Stimulated activated CD4-positive, alpha-beta T cell treated with anti-CD3 and anti-CD28 coated beads, TNF-alpha, amount 100 ng/mL, for 48 hours (primary cell): ENCODE measurements at regions not wholly inside any gene's neighbourhood (a gene's known extent, or its start where the extent isn't known, plus 50 kb on each side); places are given as distances from the start of the nearest gene placed in this dataset.

ENCODE experiments used
- DNase-seq, 3 donors: peaks; one replicate each; pipeline ENCODE4 v3.0.0-alpha.2; 2020; ENCODE audit warnings: low read depth in 3 of 3

DNA sequence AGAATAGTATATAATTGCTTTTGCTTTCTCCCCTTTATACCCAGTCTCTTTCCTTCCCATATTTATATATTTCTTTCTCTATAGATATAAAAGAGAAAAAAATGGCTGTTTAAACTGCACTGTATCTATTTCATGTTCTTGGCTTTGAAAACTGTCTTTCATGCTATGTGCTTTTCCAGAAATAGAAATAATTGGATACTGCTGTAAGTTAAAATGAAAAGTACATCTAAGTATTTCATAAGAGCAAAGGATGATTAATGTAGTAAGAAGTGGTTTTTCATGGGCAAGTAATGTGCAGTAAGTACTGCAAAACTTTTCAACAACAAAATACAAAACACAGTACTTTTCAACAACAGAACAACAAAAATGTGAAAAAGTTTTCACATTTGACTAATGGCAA is 237.9 kb downstream of the SNCA start:
- DNase-seq: no peak

DNA sequence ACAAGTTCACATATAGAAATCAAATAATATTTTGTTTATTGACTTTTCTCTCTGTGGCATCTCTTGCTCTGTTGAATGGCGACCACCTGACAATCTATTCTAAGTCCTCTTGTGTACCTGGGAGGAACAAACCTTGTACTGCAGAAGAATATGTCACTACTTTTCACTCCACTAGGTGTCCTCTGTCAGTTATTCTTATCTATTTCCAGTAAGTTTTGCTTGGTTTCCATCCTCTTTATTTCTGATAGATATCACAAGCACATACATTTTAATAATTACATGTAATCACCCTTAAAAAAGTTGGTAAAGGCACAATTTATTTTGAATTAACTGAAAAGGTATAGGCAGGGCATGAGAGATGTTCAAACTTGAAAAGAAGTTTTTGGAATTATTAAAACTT is 238.4 kb downstream of the SNCA start:
- DNase-seq: no peak

DNA sequence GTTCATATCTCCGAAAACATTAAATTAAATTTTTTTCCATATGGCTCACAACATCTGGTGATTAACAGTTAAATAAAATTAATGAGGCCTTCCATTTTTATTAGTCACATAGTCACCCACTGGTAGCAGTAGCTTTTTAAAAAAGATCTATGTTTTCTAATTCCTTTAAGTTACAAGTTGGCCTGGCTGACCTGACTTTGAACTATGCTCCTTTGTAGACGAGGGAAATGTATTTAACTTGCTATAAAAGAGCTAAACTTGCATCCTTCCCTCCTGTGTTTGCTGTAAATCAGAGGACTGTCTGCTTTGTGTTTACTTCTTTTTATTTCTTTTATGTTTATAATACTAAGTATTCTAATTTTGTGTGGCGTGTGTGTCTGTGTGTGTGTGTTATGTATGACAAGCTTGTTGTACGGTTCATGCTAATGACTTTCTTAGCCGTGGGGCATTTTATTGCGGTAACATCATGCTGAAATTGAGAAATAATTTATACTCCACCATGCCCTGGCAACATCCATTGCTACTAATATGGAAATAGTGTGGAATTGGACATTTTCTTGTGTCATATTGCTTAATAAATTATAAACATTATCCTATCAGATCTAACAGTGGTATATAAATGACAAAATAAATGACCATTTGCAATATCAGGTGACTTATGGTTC is 241.7 kb downstream of the SNCA start:
- no peak for DNase-seq

DNA sequence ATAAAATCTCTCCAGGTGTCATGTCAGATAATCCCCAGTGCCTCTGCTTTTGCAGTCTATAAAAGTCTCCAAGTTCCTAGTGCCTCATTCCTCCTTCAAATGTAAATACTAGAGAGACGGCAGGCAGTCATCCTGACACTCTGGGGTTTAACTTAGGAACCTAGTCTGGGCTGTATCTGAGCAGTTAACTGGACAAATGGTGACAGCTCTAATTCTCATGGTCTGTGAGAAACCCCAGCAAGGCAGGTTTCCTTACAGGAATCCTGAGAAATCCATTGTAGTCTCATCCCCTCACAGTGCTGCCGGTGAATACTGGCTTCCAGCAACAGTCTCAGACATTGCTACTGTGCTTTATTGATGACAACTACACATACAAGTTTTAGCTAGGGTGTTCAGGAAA is 246.8 kb downstream of the SNCA start:
- DNase-seq: no peak

DNA sequence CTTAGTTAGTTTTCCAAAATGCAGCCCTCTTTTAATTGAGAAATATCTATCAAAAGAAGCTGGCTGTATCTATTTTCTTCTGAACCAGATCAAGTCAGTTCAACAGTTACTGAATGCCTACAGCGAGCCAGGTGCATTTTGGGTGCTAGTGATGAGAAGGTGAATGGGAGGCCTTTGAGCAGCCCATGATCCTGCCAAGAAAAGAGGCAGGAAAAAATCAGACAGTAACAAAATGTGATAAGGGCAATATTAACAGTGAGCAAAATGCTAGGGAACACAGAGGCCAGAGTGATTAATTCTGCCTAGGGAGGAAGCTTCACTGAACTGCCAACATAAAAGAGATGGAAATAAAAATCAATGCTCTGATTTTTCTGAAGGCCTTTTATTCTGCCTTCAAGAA is 248.5 kb downstream of the SNCA start:
- DNase-seq: no peak

DNA sequence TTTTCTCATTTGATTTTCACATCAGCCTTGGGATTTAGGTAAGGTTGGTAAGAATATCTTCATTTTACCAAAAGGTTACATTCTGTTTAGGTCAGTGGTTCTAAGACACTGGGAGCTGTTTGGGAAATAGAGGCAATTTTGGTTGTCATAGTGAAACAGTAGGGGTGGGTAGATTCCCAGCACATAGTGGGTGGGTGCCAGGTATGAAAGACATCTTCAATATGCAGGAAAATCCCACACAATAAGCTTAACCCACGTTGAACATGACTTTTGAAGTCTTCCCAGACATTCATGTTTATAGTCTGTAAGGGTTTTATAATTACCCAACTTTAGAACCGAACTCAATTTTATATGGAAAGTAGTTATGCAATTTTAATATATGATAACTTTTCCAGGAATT is 249.6 kb downstream of the SNCA start:
- no peak for DNase-seq

DNA sequence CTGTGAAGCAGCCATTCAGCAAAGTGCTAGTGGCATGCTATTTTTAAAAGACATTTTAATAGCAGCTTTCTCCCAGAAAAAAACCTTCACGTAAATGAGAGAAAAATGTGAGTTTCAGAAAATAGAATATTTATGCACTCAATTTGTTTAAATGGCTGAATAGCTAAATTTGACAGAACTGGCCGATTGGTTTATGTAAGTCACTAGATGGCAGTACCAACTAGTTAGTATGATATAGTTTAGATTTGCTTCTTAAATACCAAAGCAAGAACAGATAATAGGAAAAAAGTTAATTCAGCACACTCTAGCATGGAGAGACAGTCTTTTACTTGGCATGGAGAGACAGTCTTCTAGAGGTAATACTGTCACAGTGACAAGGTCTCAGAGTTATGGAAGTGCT is 250.1 kb downstream of the SNCA start:
- DNase-seq: no peak

DNA sequence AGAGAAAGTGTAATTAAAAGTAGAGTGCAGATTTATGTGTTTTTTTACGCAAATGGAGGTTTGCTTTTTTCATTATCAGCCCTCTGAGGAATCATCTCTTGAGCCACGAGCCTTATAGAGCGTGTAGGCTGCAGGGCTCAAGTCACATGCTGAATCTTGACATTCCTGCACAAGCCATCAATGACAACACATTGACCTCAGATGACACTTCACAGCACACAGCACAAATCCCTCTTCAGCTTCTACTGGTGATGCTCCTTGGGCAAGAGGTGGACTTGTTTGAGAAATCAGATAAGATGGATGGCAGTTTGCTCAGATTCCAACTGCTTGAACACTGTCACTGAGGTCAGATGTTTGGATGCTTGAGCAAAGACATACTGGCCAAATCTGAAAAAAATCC is 250.6 kb downstream of the SNCA start:
- no peak for DNase-seq

DNA sequence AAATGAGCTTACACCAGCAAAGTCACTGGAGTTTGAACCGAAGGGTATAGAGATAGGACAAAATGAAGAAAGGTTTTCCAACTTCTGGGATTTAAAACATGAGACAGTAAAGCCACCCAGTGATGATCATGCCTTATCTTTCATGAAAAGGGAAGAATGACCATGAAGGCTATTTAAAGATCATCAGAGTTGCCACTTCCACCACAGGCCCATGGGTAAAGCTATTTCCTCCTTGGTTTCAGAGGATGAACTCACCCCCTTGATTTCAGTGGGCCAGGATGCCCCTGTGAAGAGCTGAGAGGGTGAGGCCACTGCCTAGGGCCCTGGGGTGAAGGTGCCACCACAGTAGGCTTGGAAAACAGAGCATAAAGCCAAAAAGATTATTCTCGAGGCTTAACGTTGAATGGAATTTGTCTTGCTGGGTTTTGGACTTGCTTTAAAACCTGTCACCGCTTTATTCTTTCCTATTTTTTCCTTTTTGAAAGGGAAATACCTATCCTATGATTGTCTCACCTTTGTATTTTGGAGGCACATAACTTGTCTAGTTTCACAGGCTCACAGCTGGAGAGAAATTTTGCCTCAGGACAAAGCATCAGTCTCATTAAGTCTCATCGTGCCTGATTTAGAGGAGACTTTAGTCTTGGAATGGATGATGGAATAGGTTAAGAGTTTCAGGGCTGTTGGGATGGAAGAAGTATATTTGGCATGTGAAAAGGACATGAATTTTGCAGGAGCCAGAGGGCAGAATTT is 254.0 kb downstream of the SNCA start:
- no peak for DNase-seq

DNA sequence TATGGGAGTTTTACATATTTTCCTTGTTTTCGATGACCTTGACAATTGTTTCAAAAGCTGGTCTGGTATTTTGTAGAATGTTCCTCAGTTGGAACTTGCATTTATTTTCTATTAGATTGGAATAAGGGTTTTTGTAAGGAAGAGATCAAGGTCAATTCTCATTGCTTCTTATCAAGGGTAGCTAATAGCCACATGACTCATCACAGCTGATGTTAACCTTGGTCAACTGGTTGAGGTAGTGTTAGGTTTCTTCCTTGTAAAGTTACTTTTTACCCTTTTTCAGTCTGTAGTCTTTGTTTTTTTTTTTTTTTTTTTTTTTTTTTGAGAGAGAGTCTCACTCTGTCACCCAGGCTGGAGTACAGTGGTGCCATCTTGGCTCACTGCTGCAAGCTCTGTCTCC is 257.2 kb downstream of the SNCA start:
- no peak for DNase-seq

DNA sequence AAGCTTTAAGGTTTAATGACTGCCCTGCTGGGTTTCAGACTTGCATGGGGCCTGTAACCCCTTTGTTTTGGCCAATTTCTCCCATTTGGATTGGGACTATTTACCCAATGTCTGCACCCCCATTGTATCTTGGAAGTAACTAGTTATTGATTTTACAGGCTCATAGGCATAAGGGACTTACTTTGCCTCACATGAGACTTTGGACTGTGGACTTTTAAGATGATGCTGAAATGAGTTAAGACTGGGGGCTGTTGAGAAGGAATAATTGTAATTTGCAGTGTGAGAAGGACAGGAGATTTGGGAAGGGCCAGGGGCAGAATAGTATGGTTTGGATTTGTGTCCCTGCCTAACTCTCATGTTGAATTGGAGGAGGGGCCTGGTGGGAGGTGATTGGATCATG is 260.7 kb downstream of the SNCA start:
- DNase-seq: no peak

DNA sequence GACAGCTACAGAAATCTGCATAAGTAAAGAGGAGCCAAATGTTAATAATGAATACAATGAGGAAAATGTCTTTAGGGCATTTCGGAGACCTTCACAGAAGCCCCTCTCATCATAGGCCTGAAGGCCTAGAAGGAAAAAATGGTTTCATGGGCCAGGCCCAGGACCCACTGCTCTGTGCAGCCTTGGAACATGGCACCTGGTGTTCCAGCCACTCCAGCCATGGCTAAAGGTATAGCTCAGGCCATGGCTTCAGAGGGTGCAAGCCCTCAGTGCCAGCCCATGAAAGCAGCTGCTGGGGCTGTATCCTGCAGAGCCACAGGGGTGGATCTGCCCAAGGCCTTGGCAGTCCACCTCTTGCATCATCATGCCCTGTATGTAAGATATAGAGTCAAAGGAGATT is 261.1 kb downstream of the SNCA start:
- DNase-seq: no peak

DNA sequence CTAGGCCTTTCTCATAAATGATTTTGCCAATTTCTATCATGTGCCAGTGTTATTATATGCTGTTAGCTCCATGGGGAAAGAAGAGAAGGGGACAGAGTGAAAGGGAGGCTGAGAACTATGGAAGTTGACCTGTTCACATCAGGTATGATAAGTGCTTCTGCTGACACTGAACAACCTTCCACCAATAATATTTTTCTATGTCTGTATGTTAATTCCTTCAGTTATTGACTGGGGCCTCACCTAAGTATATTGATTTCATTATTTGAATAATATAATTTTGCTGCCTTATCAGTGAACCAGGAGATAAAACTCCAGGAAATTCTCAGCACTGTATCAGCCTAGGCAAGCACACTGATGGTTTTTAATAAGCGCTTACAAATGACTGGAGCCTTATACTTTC is 262.8 kb downstream of the SNCA start:
- DNase-seq: no peak

DNA sequence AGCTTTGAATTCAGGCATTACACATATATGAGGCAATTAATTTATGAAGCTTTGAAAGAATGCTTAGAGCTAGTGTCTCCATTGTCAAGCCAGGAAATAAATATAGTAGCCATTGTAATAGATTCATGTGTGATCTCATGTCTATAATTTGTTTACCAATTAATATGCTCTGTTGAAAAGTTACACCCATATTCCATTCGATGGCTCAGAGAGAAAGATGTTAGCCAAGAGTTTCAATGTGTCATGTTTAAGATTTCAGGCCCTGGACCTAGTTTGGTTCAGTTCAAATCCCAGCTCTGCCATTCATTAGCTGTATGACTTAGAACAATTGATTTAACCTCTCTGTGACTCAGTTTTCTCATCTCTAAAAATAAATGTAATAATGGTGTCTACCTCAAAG is 263.3 kb downstream of the SNCA start:
- DNase-seq: no peak

DNA sequence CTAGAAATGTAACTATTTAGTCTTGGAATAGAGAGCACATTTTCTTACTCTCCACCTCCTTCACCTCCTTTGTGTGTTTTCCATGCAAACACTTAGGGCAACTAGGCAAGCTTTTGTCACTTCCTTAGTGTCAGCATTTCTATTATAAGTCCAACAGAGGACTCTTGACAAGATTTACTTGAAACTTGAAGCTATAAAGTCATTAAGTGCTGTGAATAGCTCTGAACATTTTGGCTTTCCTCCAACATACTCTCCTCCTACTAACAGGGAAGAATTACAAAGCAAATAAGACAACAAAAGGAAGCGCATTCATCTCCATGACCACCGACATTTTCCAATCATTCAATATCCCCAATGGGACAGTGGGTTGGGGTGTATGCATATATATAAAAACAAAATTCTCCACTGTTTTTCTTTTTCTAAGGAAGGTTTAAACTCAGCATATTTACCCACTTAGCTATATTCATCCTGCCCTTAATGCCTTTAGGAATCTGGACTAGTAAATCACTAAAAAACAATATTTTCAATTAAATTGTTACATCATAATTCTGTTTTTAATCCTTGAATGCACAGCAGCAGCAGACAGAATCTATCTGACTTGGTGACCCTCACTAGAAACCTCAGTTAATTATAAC is 264.6 kb downstream of the SNCA start:
- DNase-seq: no peak

DNA sequence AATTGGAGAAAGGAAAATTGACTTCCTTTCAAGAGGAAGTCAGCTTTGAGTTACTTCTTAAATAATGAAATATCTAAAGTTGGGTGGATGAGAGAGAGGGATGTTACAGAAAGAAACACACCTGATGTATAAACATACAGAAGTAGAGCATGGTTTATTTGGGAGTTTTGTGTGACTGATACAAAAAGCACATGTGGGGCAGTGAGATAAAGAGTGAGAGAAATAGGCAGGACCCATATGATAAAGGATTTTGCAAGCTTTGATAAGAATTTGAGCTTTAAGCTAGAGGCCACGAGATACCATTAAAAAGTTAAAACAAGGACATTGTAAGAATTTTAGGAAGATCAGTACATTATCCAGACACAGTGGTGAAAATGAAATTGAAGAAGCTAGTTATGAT is 263.3 kb upstream of the GPRIN3 start:
- DNase-seq: no peak

DNA sequence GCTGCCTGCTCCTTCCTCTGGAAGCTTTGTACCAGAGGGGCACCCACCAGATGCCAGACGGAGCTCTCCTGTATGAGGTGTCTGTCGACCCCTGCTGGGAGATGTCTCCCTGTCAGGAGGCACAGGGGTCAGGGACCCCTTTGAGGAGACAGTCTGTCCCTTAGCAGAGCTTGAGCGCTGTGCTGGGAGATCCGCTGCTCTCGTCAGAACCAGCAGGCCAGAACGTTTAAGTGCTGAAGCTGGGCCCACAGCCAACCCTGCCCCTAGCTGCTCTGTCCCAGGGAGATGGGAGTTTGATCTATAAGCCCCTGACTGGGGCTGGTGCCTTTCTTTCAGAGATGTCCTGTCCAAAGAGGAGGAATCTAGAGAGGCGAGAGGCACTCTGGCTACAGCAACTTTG is 260.3 kb upstream of the GPRIN3 start:
- no peak for DNase-seq

DNA sequence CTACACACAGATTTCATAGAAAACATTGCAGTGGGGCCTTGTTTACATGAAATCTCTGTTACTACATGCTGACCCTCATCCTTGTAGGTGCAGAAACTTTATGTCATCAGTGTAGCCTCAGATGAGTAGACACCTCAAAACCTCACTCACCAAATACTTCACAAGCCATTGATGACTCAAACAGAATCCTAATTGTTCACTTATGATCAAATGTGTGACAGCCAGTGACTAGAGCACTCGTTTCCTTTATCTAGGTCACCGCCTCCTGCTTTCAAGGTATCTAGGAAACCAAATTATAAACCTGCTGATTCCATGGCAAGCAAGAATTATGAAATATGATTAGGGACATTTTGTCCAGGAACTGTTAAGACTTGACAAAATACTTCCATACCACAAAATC is 255.8 kb upstream of the GPRIN3 start:
- no peak for DNase-seq

DNA sequence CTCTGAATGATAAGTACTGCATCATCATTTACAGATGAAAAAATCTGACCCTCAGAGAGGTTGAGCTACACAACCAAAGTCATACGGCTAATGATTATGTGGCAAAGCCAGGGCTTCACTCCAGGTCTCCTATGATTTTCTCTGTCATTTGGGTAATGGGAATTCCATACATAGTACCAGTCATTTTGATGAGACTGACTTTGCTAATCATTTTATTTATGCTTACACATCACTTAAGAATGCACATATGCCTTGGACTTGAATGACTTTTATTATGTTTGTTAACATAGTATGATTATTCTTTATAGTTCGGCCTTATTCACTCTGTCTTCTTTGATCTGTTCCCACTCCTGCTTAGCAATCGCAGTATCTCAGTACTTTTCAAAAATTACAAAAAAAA is 255.1 kb upstream of the GPRIN3 start:
- DNase-seq: no peak

DNA sequence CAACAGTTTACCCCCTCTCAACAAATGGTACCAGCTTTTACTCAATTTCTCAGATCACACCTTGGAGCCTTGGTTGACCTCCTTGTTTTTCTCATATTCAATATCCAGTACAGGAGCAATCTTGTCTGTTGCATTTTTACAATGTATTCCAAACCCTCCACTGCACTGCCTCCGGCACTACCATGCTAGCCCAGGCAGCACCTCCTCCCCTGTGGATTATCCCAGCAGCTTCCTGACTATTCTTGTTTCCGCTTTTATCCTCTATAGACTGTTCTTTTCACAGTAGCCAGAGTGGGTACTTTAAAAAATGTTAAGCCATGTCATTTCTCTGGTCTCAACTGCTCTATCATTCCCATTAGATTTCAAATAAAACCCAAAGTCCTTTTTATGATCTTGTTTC is 253.4 kb upstream of the GPRIN3 start:
- DNase-seq: no peak

DNA sequence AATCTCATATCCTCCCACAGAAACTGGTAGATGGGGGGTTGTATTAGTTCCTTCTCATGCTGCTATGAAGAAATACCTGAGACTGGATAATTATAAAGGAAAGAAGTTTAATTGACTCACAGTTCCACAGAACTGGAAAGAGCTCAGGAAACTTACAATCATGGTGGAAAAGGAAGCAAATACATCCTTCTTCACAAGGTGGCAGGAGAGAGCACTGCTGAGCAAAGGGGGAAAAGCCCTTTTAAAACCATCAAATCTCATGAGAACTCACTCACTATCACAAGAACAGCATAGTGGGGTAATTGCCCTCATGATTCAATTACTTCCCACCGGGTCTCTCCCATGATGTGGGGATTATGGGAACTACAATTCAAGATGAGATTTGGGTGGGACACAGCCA is 250.5 kb upstream of the GPRIN3 start:
- no peak for DNase-seq

DNA sequence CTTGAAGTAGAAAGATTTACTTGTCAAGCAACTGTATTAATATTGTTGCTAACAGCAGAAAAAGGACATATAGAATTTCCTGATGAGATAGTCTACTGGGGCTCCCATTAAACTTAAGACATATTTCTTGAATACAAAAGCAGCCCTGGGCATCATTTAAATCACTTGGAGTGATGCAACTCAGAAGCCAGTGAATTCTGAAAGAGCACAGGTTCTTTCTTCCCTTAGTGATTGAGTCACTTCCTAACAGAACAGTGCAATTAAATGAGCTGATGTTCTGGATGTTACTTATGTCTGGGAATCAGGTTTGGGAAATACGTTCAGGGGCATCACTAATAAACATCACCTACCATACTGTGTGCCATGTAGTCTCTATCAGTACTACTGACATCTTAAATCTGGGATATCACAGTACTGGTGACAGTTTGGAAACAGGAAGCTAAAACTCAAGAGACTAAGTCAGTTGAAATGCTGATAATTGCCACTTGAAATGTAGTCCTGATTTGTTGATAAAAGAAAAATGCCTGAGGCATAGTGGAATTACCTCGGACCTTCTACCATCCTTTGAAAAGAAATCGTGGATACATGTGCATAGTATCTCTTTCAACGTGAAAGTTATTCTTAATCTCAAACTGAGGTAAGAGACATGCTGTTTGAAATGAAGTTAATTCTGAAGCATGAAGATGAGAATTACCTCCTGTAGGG is 249.2 kb upstream of the GPRIN3 start:
- no peak for DNase-seq

DNA sequence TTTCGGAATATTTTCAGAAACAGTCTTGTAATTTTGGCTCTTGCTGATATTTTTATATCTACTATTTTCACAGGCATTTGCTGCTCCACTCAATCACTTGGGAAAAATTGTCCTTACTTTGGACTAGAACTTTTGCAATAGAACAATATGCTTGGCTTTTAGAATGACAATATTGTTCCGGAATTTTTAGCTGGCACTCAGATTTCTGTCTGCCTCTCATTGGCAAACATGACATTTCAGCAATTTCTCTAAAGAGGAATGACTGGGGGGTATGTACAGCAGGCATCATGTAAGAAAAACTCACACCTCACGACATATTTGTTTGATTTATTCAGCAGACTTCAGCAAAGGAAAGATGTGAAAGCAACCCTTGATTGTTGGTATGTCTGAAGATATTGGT is 243.6 kb upstream of the GPRIN3 start:
- no peak for DNase-seq
